D341Med (cell line): ENCODE measurements at regions not wholly inside any gene's neighbourhood (a gene's known extent, or its start where the extent isn't known, plus 50 kb on each side); places are given as distances from the start of the nearest gene placed in this dataset.
"Not testable (repeated sequence)": the region's sequence is repeated elsewhere in the genome, so short reads cannot be mapped to it uniquely, and the experiment has no call there.

Experiments
- DNase-seq: peaks from one replicate; pipeline ENCODE4 v3.0.0; 2012; ENCODE audit warnings: low spot score

GRCh38 chr20:47842950-47843349 lies 57.7 kb upstream of the SULF2 start:
- not testable (repeated sequence) for DNase-seq

DNA sequence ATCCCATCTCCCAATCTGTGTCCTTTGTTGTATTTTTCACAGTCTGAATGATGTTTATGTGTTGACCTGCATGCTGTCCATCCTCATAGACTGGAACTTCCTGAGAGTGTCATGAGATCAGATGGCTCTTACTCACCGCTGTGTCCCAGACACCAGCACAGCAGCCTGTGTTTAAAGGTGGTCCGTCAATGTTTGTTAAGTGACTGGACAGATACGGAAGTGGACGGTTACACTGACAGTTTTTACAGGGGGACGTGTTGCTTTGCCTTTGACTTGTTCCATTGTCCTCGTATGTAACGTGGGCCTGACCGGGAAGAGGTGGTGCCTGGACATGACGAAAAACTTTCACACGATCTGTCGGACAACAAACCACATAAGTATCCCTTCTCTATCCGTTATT lies 56.7 kb upstream of the SULF2 start:
- DNase-seq = not testable (repeated sequence)

- not testable (repeated sequence) for DNase-seq
Observed at GRCh38 chr20:47836256-47836817, 51.1 kb upstream of the SULF2 start.
